ENCODE measurements at regions not wholly inside any gene's neighbourhood (a gene's known extent, or its start where the extent isn't known, plus 50 kb on each side); places are given as distances from the start of the nearest gene placed in this dataset.

DNA sequence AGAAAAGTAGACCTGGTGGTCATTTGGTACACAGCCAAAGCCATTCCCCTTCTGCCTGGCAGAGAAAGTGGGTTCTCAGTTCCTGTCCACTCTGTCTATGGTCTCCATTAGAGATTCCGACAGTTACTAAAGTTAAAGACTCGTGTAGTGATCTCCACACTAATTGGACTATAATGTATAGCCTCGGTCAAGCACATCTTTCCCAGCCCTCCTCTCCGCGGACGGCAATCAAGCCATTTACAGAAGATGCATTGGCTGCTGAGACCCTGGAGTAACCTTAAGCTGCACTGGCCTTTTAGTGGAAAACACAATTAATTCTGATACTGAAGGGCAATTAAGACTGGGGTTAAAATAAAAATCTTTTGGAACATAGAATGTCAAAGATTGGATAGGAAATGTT, 865.3 kb downstream of the MCTP2 start:
- POLR2A ChIA-PET (ENCODE audit: partially characterized antibody) = no interaction called here
- Histone ChIP-seq H3K27ac (ENCODE audit: low read depth, low read length) (no peak overlapping the region), H3K4me1 (ENCODE audit: insufficient read depth, low read length) (no peaks in the 10 kb centered on the region), H3K4me3 (ENCODE audit: low read length in 2 of 2) (no peak overlapping the region), H3K36me3 (ENCODE audit: insufficient read depth, low read length) (no peaks in the 10 kb centered on the region), H3K27me3 (ENCODE audit: insufficient read depth, low read length) (no peaks in the 10 kb centered on the region), H3K9me3 (ENCODE audit: control insufficient read depth in 1 of 2, low read length in 2 of 2) (no peaks in the 10 kb centered on the region)
- CTCF ChIA-PET (ENCODE audit: partially characterized antibody) = no interaction called here
- no peaks in the 10 kb centered on the region for H3K4me1 Mint-ChIP-seq
- DNase-seq = no peak
- H3K9me3 Mint-ChIP-seq = peaks cover 0 to 10% (median 3%) of the 10 kb centered on the region in 8 donors
- no peaks in the 10 kb centered on the region for H3K27me3 Mint-ChIP-seq
- H3K36me3 Mint-ChIP-seq = no peaks in the 10 kb centered on the region
- H3K27ac Mint-ChIP-seq = no peak overlapping the region
- intact Hi-C loops (cut with micrococcal nuclease) = no loop called here
- H3K4me3 Mint-ChIP-seq = no peak overlapping the region

DNA sequence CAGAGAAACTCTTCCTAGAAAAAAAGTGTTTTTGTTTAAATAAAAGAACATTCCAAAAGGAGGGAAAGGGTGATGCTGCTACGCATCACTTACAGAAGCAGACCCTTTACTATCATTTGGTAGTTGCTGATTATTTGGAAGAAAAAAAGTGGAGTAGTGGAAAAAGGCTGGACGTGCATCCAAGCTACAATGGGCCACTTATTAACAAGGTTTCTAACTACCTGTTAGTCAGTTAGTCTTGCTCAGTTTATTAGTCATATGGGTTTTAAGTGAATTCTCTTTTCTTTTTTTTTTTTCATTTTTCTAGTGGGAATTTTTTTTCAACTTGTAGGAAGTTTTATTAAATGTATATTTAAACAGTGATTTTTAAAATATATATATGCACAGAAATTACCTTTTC, 866.0 kb downstream of the MCTP2 start:
- DNase-seq = no peak
- peaks cover 0 to 9% (median 3%) of the 10 kb centered on the region in 8 donors for H3K9me3 Mint-ChIP-seq
- ChIA-PET POLR2A (ENCODE audit: partially characterized antibody) (no interaction called here), CTCF (ENCODE audit: partially characterized antibody) (no interaction called here)
- Histone ChIP-seq H3K36me3 (ENCODE audit: insufficient read depth, low read length) (no peaks in the 10 kb centered on the region), H3K4me1 (ENCODE audit: insufficient read depth, low read length) (no peaks in the 10 kb centered on the region), H3K4me3 (ENCODE audit: low read length in 2 of 2) (no peak overlapping the region), H3K27me3 (ENCODE audit: insufficient read depth, low read length) (no peaks in the 10 kb centered on the region), H3K9me3 (ENCODE audit: control insufficient read depth in 1 of 2, low read length in 2 of 2) (no peaks in the 10 kb centered on the region), H3K27ac (ENCODE audit: low read depth, low read length) (no peak overlapping the region)
- no peaks in the 10 kb centered on the region for H3K27me3 Mint-ChIP-seq
- no peaks in the 10 kb centered on the region for H3K4me1 Mint-ChIP-seq
- no peaks in the 10 kb centered on the region for H3K36me3 Mint-ChIP-seq
- no peak overlapping the region for H3K27ac Mint-ChIP-seq
- H3K4me3 Mint-ChIP-seq = no peak overlapping the region
- intact Hi-C loops (cut with micrococcal nuclease) = no loop called here

DNA sequence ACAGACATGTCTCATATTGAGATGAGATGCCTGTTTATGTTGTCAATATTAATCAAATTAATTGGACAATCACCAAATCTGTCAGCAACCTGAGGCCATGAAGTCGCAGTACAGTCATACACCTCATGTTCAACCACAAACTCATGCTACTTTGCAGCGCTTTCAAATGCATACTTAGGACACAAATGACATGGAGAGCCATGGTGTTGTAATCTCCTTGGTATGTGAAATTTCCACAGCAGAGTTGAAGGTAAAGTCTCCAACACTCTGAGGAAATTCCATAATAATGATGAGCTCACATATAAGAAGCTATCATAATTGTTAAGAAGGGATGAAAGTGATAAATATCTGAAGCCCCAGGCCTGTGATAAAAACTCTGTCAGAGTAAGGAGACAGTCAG, 873.9 kb downstream of the MCTP2 start:
- DNase-seq = no peak
- Histone ChIP-seq H3K27me3 (ENCODE audit: insufficient read depth, low read length) (no peaks in the 10 kb centered on the region), H3K4me3 (ENCODE audit: low read length in 2 of 2) (no peak overlapping the region), H3K27ac (ENCODE audit: low read depth, low read length) (no peak overlapping the region), H3K36me3 (ENCODE audit: insufficient read depth, low read length) (no peaks in the 10 kb centered on the region), H3K9me3 (ENCODE audit: control insufficient read depth in 1 of 2, low read length in 2 of 2) (no peaks in the 10 kb centered on the region), H3K4me1 (ENCODE audit: insufficient read depth, low read length) (no peaks in the 10 kb centered on the region)
- intact Hi-C loops (cut with micrococcal nuclease) = no loop called here
- no peaks in the 10 kb centered on the region for H3K27me3 Mint-ChIP-seq
- ChIA-PET CTCF (ENCODE audit: partially characterized antibody) (no interaction called here), POLR2A (ENCODE audit: partially characterized antibody) (no interaction called here)
- no peaks in the 10 kb centered on the region for H3K36me3 Mint-ChIP-seq
- H3K27ac Mint-ChIP-seq = no peak overlapping the region
- peaks cover 0 to 12% (median under 1%) of the 10 kb centered on the region in 8 donors for H3K9me3 Mint-ChIP-seq
- no peak overlapping the region for H3K4me3 Mint-ChIP-seq
- H3K4me1 Mint-ChIP-seq = no peaks in the 10 kb centered on the region

DNA sequence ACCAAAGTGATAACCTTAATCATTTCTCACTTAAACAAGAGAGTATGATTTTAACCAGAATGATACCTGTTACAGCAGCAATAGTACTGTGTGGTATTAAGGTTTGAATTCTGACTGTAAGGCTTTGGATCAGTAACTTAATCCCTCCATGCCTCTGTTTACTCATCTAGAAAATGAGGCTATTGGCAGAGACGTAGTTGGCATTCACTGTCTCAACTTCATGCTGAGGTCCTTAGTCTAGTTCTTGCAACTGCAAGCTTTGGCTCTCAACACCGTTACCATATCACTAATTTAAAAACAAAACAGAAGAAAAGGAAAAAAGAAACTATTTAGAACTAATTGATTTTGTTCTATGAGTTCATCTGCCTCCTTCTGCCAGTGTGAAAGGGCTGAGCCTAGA, 875.4 kb downstream of the MCTP2 start:
- Mint-ChIP-seq H3K4me3 (no peak overlapping the region), H3K36me3 (no peaks in the 10 kb centered on the region), H3K27ac (no peak overlapping the region), H3K9me3 (peaks cover 0 to 7% (median under 1%) of the 10 kb centered on the region in 8 donors), H3K4me1 (no peaks in the 10 kb centered on the region), H3K27me3 (no peaks in the 10 kb centered on the region)
- CTCF ChIA-PET (ENCODE audit: partially characterized antibody) = no interaction called here
- DNase-seq = no peak
- Histone ChIP-seq H3K4me3 (ENCODE audit: low read length in 2 of 2) (no peak overlapping the region), H3K36me3 (ENCODE audit: insufficient read depth, low read length) (no peaks in the 10 kb centered on the region), H3K27ac (ENCODE audit: low read depth, low read length) (no peak overlapping the region), H3K4me1 (ENCODE audit: insufficient read depth, low read length) (no peaks in the 10 kb centered on the region), H3K27me3 (ENCODE audit: insufficient read depth, low read length) (no peaks in the 10 kb centered on the region), H3K9me3 (ENCODE audit: control insufficient read depth in 1 of 2, low read length in 2 of 2) (no peaks in the 10 kb centered on the region)
- intact Hi-C loops (cut with micrococcal nuclease) = no loop called here
- POLR2A ChIA-PET (ENCODE audit: partially characterized antibody) = no interaction called here

DNA sequence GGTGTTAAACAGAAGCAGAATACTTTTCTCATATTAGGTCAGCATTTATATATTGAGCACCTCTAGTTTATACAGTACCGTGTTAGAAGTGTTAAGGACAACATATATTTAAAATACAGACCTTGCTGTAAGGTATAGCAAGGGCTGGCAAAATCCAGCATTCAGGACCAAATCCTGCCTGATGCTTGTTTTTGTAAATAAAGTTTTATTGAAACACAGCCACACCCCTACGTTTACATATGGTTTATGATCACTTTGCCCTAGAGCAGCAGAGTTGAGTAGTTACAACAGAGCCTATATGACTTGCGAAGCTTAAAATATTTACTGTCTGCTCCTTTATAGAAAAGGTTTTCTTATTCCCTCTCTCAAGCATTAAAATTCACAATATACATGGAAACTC, 877.3 kb downstream of the MCTP2 start:
- Mint-ChIP-seq H3K27ac (no peak overlapping the region), H3K27me3 (no peaks in the 10 kb centered on the region), H3K4me3 (no peak overlapping the region), H3K4me1 (no peaks in the 10 kb centered on the region), H3K9me3 (peaks cover 0 to 5% (median under 1%) of the 10 kb centered on the region in 8 donors), H3K36me3 (no peaks in the 10 kb centered on the region)
- ChIA-PET CTCF (ENCODE audit: partially characterized antibody) (no interaction called here), POLR2A (ENCODE audit: partially characterized antibody) (no interaction called here)
- no peaks in the 10 kb centered on the region for H3K4me1 ChIP-seq (ENCODE audit: insufficient read depth, low read length)
- H3K4me3 ChIP-seq (ENCODE audit: low read length in 2 of 2) = no peak overlapping the region
- H3K36me3 ChIP-seq (ENCODE audit: insufficient read depth, low read length) = no peaks in the 10 kb centered on the region
- no peaks in the 10 kb centered on the region for H3K9me3 ChIP-seq (ENCODE audit: control insufficient read depth in 1 of 2, low read length in 2 of 2)
- intact Hi-C loops (cut with micrococcal nuclease) = no loop called here
- no peaks in the 10 kb centered on the region for H3K27me3 ChIP-seq (ENCODE audit: insufficient read depth, low read length)
- no peak for DNase-seq
- no peak overlapping the region for H3K27ac ChIP-seq (ENCODE audit: low read depth, low read length)

DNA sequence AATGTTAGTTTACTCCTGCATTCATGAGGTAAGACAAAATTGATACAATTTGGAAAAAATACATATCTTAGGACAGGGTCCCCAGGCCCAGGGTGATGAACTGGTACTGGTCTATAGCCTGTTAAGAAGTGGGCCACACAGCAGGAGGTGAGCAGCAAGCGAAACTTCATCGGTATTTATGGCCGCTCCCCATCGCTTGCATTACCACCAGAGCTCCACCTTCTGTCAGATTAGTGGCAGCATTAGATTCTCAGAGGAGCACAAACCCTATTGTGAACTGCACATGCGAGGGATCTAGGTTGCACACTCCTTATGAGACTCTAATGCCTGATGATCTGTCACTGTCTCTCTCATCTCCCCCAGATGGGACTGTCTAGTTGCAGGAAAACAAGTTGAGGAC, 880.6 kb downstream of the MCTP2 start:
- Histone ChIP-seq H3K27ac (ENCODE audit: low read depth, low read length) (no peak overlapping the region), H3K27me3 (ENCODE audit: insufficient read depth, low read length) (no peaks in the 10 kb centered on the region), H3K4me3 (ENCODE audit: low read length in 2 of 2) (no peak overlapping the region), H3K36me3 (ENCODE audit: insufficient read depth, low read length) (no peaks in the 10 kb centered on the region), H3K9me3 (ENCODE audit: control insufficient read depth in 1 of 2, low read length in 2 of 2) (no peaks in the 10 kb centered on the region), H3K4me1 (ENCODE audit: insufficient read depth, low read length) (no peaks in the 10 kb centered on the region)
- Mint-ChIP-seq H3K27ac (no peak overlapping the region), H3K4me1 (no peaks in the 10 kb centered on the region), H3K27me3 (no peaks in the 10 kb centered on the region), H3K4me3 (no peak overlapping the region), H3K9me3 (peaks cover 0 to 9% (median under 1%) of the 10 kb centered on the region in 8 donors), H3K36me3 (no peaks in the 10 kb centered on the region)
- no peak for DNase-seq
- intact Hi-C loops (cut with micrococcal nuclease) = no loop called here
- ChIA-PET POLR2A (ENCODE audit: partially characterized antibody) (no interaction called here), CTCF (ENCODE audit: partially characterized antibody) (no interaction called here)

DNA sequence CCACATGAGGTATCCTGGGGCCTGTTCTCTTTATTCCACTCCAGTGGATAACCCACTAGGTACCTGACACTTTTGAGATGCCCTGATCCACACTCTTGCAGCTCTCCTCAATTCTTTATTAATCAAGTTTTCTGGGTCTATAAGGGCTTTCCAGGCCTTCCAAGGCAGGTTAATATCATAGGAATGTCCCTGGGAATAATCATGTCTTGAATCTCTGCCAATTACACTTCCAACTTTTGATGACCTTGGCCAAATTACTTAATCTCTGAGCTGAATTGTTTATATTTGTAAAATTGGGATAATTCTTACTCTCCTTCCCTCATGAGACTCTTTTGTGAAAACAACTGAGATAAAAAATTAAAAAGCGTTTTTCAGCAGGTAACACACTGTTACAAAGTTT, 881.7 kb downstream of the MCTP2 start:
- intact Hi-C loops (cut with micrococcal nuclease) = no loop called here
- Histone ChIP-seq H3K4me3 (ENCODE audit: low read length in 2 of 2) (no peak overlapping the region), H3K27me3 (ENCODE audit: insufficient read depth, low read length) (no peaks in the 10 kb centered on the region), H3K4me1 (ENCODE audit: insufficient read depth, low read length) (no peaks in the 10 kb centered on the region), H3K27ac (ENCODE audit: low read depth, low read length) (no peak overlapping the region), H3K9me3 (ENCODE audit: control insufficient read depth in 1 of 2, low read length in 2 of 2) (no peaks in the 10 kb centered on the region), H3K36me3 (ENCODE audit: insufficient read depth, low read length) (no peaks in the 10 kb centered on the region)
- Mint-ChIP-seq H3K9me3 (peaks cover 0 to 9% (median 0%) of the 10 kb centered on the region in 8 donors), H3K36me3 (no peaks in the 10 kb centered on the region), H3K4me1 (no peaks in the 10 kb centered on the region), H3K27ac (no peak overlapping the region), H3K27me3 (no peaks in the 10 kb centered on the region), H3K4me3 (no peak overlapping the region)
- POLR2A ChIA-PET (ENCODE audit: partially characterized antibody) = no interaction called here
- no peak for DNase-seq
- CTCF ChIA-PET (ENCODE audit: partially characterized antibody) = no interaction called here

DNA sequence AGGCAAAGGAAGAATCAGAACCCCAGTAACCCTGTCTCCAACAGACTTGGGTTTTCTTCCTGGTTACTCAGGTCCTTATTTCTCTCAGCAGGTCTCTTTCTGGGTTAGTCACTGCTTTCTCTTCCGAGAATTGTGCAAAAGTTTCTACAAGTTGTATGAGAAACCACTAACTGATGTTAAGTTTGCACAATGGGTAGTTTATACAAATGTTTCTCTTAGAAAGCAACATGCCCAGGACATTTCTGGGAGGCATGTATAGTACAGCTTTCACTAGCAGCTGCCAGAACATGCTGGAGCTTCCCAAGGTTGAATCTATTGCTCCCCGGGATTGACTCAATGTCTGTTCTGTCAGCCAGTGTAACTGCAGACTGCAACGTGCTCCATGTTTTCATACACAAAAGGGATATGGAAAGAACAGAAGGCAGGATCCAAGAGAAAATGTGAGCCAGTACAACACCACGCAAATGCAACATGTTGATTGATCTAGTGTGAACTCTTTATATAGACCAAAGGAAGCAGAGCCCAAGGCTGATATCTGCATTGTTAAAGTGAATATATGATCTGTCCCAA, 887.8 kb downstream of the MCTP2 start:
- Histone ChIP-seq H3K27ac (ENCODE audit: low read depth, low read length) (no peak overlapping the region), H3K4me1 (ENCODE audit: insufficient read depth, low read length) (no peaks in the 10 kb centered on the region), H3K36me3 (ENCODE audit: insufficient read depth, low read length) (no peaks in the 10 kb centered on the region), H3K9me3 (ENCODE audit: control insufficient read depth in 1 of 2, low read length in 2 of 2) (no peaks in the 10 kb centered on the region), H3K27me3 (ENCODE audit: insufficient read depth, low read length) (no peaks in the 10 kb centered on the region), H3K4me3 (ENCODE audit: low read length in 2 of 2) (no peak overlapping the region)
- ChIA-PET POLR2A (ENCODE audit: partially characterized antibody) (no interaction called here), CTCF (ENCODE audit: partially characterized antibody) (no interaction called here)
- no peaks in the 10 kb centered on the region for H3K27me3 Mint-ChIP-seq
- intact Hi-C loops (cut with micrococcal nuclease) = no loop called here
- peaks cover 0 to 4% (median 0%) of the 10 kb centered on the region in 8 donors for H3K9me3 Mint-ChIP-seq
- no peaks in the 10 kb centered on the region for H3K36me3 Mint-ChIP-seq
- no peak for DNase-seq
- no peaks in the 10 kb centered on the region for H3K4me1 Mint-ChIP-seq
- no peak overlapping the region for H3K27ac Mint-ChIP-seq
- no peak overlapping the region for H3K4me3 Mint-ChIP-seq

Measured in CD4-positive, alpha-beta memory T cell (primary cell).